ENCODE measurements at regions not wholly inside any gene's neighbourhood (a gene's known extent, or its start where the extent isn't known, plus 50 kb on each side); places are given as distances from the start of the nearest gene placed in this dataset.
A peak's percentile ranks its signal among the peaks of the same experiment; 100 is the strongest.
"Not testable (repeated sequence)": the region's sequence is repeated elsewhere in the genome, so short reads cannot be mapped to it uniquely, and the experiment has no call there.

DNA sequence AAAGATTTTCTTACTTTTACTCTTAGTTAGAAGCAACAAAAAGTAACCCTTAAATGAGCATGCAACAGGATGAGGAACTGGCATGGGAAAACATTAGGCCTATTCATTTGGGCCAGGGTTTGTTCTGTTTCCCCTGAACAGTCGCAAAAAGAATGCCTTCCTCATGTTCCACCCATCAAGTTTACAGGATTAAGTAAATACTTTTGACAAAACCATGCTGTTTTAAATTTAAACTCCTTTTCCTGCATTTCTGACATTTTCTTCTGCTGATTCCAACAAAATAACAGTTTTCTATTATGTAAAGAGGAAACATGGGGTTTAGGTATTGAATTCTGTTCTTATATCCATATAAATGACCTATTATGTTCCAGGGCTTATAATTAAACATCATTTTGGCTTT is 236.6 kb upstream of the ACTBL2 start:
- no peak for DNase-seq
- Histone ChIP-seq H3K36me3 (no peaks in the 10 kb centered on the region), H3K9me3 (no peaks in the 10 kb centered on the region), H3K4me3 (no peak overlapping the region), H3K27ac (no peak overlapping the region), H3K27me3 (no peaks in the 10 kb centered on the region), H3K4me1 (no peaks in the 10 kb centered on the region)
- ATAC-seq (ENCODE audit: low FRiP score in 2 of 2), result no peak
- WGBS, 2 donors, result 69 to 74% methylated on average over 1 of the region's 1 CpG
- TF ChIP-seq POLR2A (IDR thresholded peaks at IDR 0.05) (no peak), POLR2AphosphoS5 (IDR thresholded peaks at IDR 0.05) (no peak), EP300 (IDR thresholded peaks at IDR 0.05) (no peak)
- TF ChIP-seq, protein P1, sequence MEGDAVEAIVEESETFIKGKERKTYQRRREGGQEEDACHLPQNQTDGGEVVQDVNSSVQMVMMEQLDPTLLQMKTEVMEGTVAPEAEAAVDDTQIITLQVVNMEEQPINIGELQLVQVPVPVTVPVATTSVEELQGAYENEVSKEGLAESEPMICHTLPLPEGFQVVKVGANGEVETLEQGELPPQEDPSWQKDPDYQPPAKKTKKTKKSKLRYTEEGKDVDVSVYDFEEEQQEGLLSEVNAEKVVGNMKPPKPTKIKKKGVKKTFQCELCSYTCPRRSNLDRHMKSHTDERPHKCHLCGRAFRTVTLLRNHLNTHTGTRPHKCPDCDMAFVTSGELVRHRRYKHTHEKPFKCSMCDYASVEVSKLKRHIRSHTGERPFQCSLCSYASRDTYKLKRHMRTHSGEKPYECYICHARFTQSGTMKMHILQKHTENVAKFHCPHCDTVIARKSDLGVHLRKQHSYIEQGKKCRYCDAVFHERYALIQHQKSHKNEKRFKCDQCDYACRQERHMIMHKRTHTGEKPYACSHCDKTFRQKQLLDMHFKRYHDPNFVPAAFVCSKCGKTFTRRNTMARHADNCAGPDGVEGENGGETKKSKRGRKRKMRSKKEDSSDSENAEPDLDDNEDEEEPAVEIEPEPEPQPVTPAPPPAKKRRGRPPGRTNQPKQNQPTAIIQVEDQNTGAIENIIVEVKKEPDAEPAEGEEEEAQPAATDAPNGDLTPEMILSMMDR (IDR thresholded peaks at IDR 0.05), result no peak

DNA sequence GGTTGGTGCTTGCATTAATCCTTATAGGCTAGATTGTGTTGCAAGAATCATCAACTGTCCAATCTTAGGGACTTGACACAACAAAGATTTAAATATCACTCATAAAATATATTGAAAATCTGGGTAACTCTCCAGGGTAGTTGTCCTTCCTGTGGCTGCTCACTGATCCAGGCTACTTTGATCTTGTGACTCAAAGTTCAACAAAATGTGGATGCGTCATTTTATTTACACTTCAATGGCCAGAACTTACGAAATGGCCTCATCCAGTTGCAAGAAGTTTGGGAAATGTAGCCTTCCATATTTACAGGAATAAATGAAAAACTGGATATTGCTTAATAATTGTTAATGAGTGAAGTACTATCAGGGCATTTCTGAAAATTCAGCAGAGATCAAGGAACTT is 235.5 kb upstream of the ACTBL2 start:
- Histone ChIP-seq H3K36me3 (no peaks in the 10 kb centered on the region), H3K4me1 (no peaks in the 10 kb centered on the region), H3K4me3 (no peak overlapping the region), H3K27ac (no peak overlapping the region), H3K9me3 (no peaks in the 10 kb centered on the region), H3K27me3 (no peaks in the 10 kb centered on the region)
- ATAC-seq (ENCODE audit: low FRiP score in 2 of 2) (no peak), DNase-seq (no peak)
- TF ChIP-seq POLR2AphosphoS5 (IDR thresholded peaks at IDR 0.05) (peak in 1 of 2 donors; percentile 24), EP300 (IDR thresholded peaks at IDR 0.05) (no peak)
- 31 to 61% methylated on average over 2 of the region's 2 CpGs for WGBS, 2 donors

DNA sequence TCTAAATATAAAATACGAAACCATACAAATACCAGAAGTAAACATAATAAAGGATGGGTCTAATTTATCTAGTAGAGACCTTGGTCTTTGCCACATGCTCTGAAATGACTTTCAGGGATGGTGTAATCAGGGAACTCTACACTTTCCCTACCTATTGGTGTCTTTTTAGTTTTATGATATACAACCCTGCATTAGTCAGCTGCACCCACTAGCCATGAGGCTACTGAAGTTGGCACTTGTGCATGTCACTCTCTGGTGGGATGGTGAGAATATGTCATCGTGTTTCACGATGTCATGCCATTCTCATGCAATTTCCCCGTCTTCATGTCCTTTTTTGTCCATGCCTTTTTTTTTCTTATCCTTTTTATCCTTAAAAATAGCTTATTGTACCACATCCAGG is 234.9 kb upstream of the ACTBL2 start:
- 66 to 84% methylated on average over 4 of the region's 4 CpGs for WGBS, 2 donors
- Histone ChIP-seq H3K36me3 (no peaks in the 10 kb centered on the region), H3K27ac (no peak overlapping the region), H3K9me3 (no peaks in the 10 kb centered on the region), H3K4me3 (no peak overlapping the region), H3K27me3 (no peaks in the 10 kb centered on the region), H3K4me1 (no peaks in the 10 kb centered on the region)
- TF ChIP-seq EP300 (IDR thresholded peaks at IDR 0.05), result no peak
- TF ChIP-seq, protein P1 (IDR thresholded peaks at IDR 0.05), result no peak
- TF ChIP-seq POLR2AphosphoS5 (IDR thresholded peaks at IDR 0.05), result no peak
- no peak for TF ChIP-seq POLR2A (IDR thresholded peaks at IDR 0.05)
- DNase-seq (no peak), ATAC-seq (ENCODE audit: low FRiP score in 2 of 2) (no peak)

DNA sequence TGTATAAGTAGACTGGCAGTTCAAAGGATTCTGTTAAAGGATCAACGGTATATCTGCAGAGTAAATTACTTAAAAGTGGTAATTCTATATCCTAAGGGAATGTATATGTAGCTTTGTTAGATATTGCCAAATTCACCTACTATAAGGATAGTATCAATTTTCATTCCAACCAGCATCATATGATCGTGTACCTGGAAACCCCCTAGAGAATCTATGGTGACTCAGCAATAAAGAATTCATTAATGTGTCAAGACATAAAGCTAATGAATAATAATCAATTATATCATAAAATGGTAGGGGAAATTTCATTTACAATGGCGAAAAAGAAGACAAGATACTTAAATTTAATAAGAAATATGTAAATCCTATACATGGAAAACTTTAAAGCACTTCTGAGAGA is 234.1 kb upstream of the ACTBL2 start:
- no peak overlapping the region for H3K4me3 ChIP-seq

DNA sequence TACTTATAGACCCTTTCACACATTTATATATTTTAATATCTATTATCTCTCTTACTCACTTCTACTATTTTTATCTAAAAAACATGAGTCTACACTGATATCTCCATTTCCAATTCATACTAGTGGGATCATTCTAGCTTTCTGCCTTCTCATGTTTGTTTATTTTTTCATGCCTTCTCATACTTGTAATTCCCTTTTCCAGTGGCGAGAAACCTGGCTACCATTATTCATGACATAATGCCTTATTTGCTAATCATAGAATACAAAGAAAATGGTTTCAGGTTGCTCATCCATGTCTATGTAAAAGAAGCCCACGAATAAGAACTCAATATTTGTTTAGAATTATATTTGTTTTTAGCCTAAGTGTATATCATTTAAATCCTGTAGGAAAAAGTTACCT is 232.7 kb upstream of the ACTBL2 start:
- Histone ChIP-seq H3K4me3 (no peak overlapping the region), H3K36me3 (no peaks in the 10 kb centered on the region), H3K27me3 (no peaks in the 10 kb centered on the region), H3K9me3 (no peaks in the 10 kb centered on the region), H3K27ac (no peak overlapping the region), H3K4me1 (no peaks in the 10 kb centered on the region)
- no peak for TF ChIP-seq EP300 (IDR thresholded peaks at IDR 0.05)
- TF ChIP-seq, protein P1 (IDR thresholded peaks at IDR 0.05), result no peak
- TF ChIP-seq POLR2AphosphoS5 (IDR thresholded peaks at IDR 0.05), result no peak
- TF ChIP-seq POLR2A (IDR thresholded peaks at IDR 0.05), result no peak
- DNase-seq, result no peak
- 47 to 59% methylated on average over 2 of the region's 2 CpGs for WGBS, 2 donors
- ATAC-seq (ENCODE audit: low FRiP score in 2 of 2), result no peak

More for the DNA sequence above, 234.1 kb upstream of the ACTBL2 start:
- ATAC-seq (ENCODE audit: low FRiP score in 2 of 2), result no peak
- Histone ChIP-seq H3K36me3 (no peaks in the 10 kb centered on the region), H3K4me1 (no peaks in the 10 kb centered on the region), H3K27me3 (no peaks in the 10 kb centered on the region), H3K27ac (no peak overlapping the region), H3K9me3 (no peaks in the 10 kb centered on the region)
- TF ChIP-seq EP300 (IDR thresholded peaks at IDR 0.05), result no peak
- no peak for TF ChIP-seq POLR2AphosphoS5 (IDR thresholded peaks at IDR 0.05)
- TF ChIP-seq, protein P1 (IDR thresholded peaks at IDR 0.05), result no peak
- no peak for TF ChIP-seq POLR2A (IDR thresholded peaks at IDR 0.05)
- WGBS, 2 donors, result 82 to 87% methylated on average over 3 of the region's 3 CpGs
- DNase-seq, result no peak

DNA sequence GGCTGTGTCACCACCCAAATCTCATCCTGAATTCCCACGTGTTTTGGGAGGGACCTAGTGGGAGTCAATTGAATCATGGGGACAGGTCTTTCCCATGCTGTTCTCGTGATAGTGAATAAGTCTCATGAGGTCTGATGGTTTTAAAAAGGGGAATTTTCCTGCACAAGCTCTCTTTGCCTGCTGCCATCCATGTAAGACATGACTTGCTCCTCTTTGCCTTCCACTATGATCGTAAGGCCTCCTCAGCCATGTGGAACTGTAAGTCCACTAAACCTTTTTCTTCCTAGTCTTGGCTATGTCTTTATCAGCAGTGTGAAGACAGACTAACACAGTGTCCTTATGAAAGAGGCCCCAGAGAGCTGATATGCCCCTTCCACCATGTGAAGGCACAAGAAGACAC is 230.9 kb upstream of the ACTBL2 start:
- not testable (repeated sequence) for DNase-seq; H3K9me3 ChIP-seq; H3K27ac ChIP-seq; H3K4me3 ChIP-seq; H3K4me1 ChIP-seq; H3K27me3 ChIP-seq; ATAC-seq (ENCODE audit: low FRiP score in 2 of 2); H3K36me3 ChIP-seq
- 88 to 96% methylated on average over 3 of the region's 3 CpGs for WGBS, 2 donors
